Kidney (tissue), 13 donors: ENCODE measurements at regions not wholly inside any gene's neighbourhood (a gene's known extent, or its start where the extent isn't known, plus 50 kb on each side); places are given as distances from the start of the nearest gene placed in this dataset.
A peak's percentile ranks its signal among the peaks of the same experiment; 100 is the strongest.

Experiments used
- DNase-seq, 5 donors: peaks; one replicate each; pipeline ENCODE4 v3.0.0-alpha.2; 2013 to 2020
- FAIRE-seq: peaks from 2 replicates; lab custom pipeline; 2012; peaks lifted over from hg19 to GRCh38; lab: Jason Lieb, UNC
- H3K27ac ChIP-seq, 2 donors: one replicate each; pipeline ENCODE4 v1.7.0; 2013; ENCODE audit warnings: low read depth in 2 of 2, low read length in 2 of 2, inconsistent platforms in 1 of 2
- H3K27me3 ChIP-seq: one replicate; pipeline ENCODE4 v1.7.1; 2013; ENCODE audit warnings: low read length, inconsistent platforms; ENCODE audit not compliant: control insufficient read depth, insufficient read depth
- H3K36me3 ChIP-seq, 3 donors: one replicate each; pipeline versions ENCODE4 v1.7.0 to v1.7.1; 2013; ENCODE audit warnings: low read length in 3 of 3, control low read depth in 1 of 3, inconsistent platforms in 1 of 3; ENCODE audit not compliant: insufficient read depth in 3 of 3, control insufficient read depth in 2 of 3
- H3K4me1 ChIP-seq, 3 donors: one replicate each; pipeline versions ENCODE4 v1.7.0 to v1.7.1; 2013; ENCODE audit warnings: low read length in 3 of 3, inconsistent platforms in 1 of 3, low read depth in 1 of 3; ENCODE audit not compliant: control insufficient read depth in 2 of 3, insufficient read depth in 2 of 3
- H3K4me3 ChIP-seq, 3 donors: one replicate each; pipeline versions ENCODE4 v1.7.0 to v1.8.1; 2013; ENCODE audit warnings: low read length in 3 of 3, control low read depth in 1 of 3, inconsistent platforms in 1 of 3
- H3K9ac ChIP-seq, 3 donors: one replicate each; pipeline versions ENCODE4 v1.7.0 to v1.7.1; 2013; ENCODE audit warnings: low read length in 3 of 3, control low read depth in 1 of 3, inconsistent platforms in 1 of 3
- H3K9me3 ChIP-seq, 3 donors: one replicate each; pipeline versions ENCODE4 v1.7.0 to v1.7.1; 2013; ENCODE audit warnings: low read length in 3 of 3, control low read depth in 1 of 3, inconsistent platforms in 1 of 3; ENCODE audit not compliant: control insufficient read depth in 2 of 3, insufficient read depth in 1 of 3
- intact Hi-C: fragments of 100-400 bp; cut with DNase I; formaldehyde crosslinking; loops from one replicate; pipeline ENCODE4 v1.11.1; 2022
- TF ChIP-seq, protein P1 (sequence below): IDR thresholded peaks from 3 replicates; pipeline ENCODE4 v1.5.1; 2012; ENCODE audit warnings: mild to moderate bottlenecking, moderate library complexity, borderline replicate concordance; ENCODE audit not compliant: insufficient read depth; ENCODE audit errors: extremely low read depth
- donor health status: control.
- donor health status: control.
- donor health status: control.
- donor health status: control.
- donor health status: control.
- donor health status: DM: yes; HTN: yes; CAD: no.
- donor health status: Normal renal cell carcinoma (clear cell type).

DNA sequence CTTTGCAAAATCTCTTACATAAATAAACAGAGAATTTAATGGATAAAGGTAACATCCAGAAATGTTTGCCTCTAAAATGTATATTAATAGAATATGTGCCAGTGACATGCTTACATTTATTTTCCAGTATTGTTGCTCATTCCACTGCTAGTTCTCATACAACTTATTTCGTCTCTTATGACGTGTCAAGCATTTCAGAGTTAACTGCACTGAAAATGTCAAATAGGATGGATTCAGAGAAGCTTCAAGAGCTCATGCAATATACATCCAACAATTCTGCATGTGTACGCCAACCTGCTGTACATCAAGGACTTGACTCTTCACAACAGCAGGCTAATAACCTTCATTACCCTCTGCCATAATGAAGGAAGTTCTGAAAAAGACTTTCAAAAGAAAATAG lies 386.2 kb upstream of the IZUMO3 start:
- no peaks in the 10 kb centered on the region for H3K36me3 ChIP-seq
- H3K4me3 ChIP-seq: no peak overlapping the region
- no peaks in the 10 kb centered on the region for H3K27me3 ChIP-seq
- DNase-seq: no peak
- H3K9ac ChIP-seq: no peak overlapping the region
- intact Hi-C loops: no loop called here
- TF ChIP-seq, protein P1, sequence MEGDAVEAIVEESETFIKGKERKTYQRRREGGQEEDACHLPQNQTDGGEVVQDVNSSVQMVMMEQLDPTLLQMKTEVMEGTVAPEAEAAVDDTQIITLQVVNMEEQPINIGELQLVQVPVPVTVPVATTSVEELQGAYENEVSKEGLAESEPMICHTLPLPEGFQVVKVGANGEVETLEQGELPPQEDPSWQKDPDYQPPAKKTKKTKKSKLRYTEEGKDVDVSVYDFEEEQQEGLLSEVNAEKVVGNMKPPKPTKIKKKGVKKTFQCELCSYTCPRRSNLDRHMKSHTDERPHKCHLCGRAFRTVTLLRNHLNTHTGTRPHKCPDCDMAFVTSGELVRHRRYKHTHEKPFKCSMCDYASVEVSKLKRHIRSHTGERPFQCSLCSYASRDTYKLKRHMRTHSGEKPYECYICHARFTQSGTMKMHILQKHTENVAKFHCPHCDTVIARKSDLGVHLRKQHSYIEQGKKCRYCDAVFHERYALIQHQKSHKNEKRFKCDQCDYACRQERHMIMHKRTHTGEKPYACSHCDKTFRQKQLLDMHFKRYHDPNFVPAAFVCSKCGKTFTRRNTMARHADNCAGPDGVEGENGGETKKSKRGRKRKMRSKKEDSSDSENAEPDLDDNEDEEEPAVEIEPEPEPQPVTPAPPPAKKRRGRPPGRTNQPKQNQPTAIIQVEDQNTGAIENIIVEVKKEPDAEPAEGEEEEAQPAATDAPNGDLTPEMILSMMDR: no peak
- H3K4me1 ChIP-seq: no peaks in the 10 kb centered on the region
- H3K27ac ChIP-seq: no peak overlapping the region
- H3K9me3 ChIP-seq: no peaks in the 10 kb centered on the region
- no peak for FAIRE-seq

DNA sequence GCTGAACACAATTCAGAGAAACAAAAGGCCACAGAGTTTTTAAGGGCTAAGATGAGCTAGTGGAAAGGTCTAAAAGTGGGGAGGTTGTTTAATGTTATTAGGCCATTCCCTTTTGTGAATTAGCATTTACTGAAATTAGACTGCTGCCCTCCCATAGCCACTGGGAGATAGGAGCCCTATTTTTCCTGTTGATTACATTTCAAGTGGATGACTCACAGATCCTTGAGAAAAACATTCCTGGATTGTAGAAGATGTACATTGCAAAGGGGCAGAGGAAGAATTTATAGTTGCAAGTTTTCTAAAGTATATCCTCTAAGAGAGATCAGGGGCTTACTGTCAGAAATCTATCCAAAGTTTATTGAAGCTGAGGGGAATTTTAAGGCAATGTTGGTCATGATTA lies 367.1 kb upstream of the IZUMO3 start:
- H3K27ac ChIP-seq: no peak overlapping the region
- H3K9me3 ChIP-seq: peaks cover 0 to 2% (median 0%) of the 10 kb centered on the region in 3 donors
- H3K4me3 ChIP-seq: no peak overlapping the region
- DNase-seq: no peak
- intact Hi-C loops: no loop called here
- no peaks in the 10 kb centered on the region for H3K4me1 ChIP-seq
- no peaks in the 10 kb centered on the region for H3K27me3 ChIP-seq
- H3K9ac ChIP-seq: no peak overlapping the region
- no peaks in the 10 kb centered on the region for H3K36me3 ChIP-seq
- TF ChIP-seq, protein P1: no peak
- FAIRE-seq: no peak

DNA sequence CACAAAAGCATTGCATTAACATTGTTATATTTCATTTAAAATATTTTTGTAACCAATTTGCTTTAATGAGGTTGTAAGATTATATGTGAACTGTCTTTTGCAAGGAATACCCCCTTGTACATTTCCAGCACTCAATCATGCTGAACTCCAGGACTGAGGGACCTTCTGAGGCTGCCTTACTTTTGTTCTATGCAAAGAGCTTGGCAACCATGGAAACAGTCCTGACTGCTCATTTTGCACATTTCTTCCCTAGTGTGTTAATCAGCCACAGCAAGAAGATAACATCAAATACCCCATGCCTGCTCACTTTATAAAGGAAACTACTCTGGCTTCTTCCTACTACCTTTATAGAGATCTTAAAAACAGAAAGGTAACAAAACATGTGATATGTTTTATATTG lies 355.6 kb upstream of the IZUMO3 start:
- Histone ChIP-seq H3K9me3 (no peaks in the 10 kb centered on the region), H3K9ac (no peak overlapping the region), H3K27me3 (no peaks in the 10 kb centered on the region), H3K27ac (no peak overlapping the region), H3K36me3 (no peaks in the 10 kb centered on the region), H3K4me3 (no peak overlapping the region), H3K4me1 (no peaks in the 10 kb centered on the region)
- intact Hi-C loops: no loop called here
- TF ChIP-seq, protein P1: no peak
- no peak for FAIRE-seq
- DNase-seq: peak in 2 of 5 donors; percentile 23 to 31

DNA sequence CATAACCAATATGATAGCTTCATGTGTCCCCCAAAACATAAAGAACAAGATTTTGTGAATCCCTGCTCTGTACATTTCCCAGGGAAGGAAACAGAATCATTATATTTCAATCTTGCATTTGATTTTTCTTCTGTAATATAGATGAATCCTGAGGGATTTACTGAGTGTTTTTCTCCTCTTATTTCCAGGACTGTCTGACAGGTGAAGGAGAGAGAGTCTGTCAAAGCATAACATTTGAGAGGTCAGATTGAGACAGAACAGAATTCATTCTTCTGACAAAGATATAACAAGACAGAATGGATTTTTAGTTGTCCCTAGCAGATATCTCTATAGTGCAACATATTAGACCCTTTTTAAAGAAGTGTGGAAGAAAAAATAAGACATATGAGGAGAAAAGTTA lies 354.5 kb upstream of the IZUMO3 start:
- Histone ChIP-seq H3K9ac (no peak overlapping the region), H3K4me3 (no peak overlapping the region), H3K27me3 (no peaks in the 10 kb centered on the region), H3K27ac (no peak overlapping the region), H3K9me3 (no peaks in the 10 kb centered on the region), H3K36me3 (no peaks in the 10 kb centered on the region), H3K4me1 (no peaks in the 10 kb centered on the region)
- no peak for FAIRE-seq
- DNase-seq: no peak
- TF ChIP-seq, protein P1: no peak
- intact Hi-C loops: no loop called here
